Calu3 (cell line): ENCODE measurements at regions not wholly inside any gene's neighbourhood (a gene's known extent, or its start where the extent isn't known, plus 50 kb on each side); places are given as distances from the start of the nearest gene placed in this dataset.
"Not testable (repeated sequence)": the region's sequence is repeated elsewhere in the genome, so short reads cannot be mapped to it uniquely, and the experiment has no call there.

Experiments
- BruUV-seq: library from RNA; stranded (reverse); fragments of 400-500 nt; replicated peaks from 2 replicates; lab custom pipeline; 2021; lab: Mats Ljungman, UMichigan
- CTCF ChIA-PET: fragments of 300-600 bp; sonication (Branson Sonifier 250); formaldehyde crosslinking; loops from one replicate; lab custom pipeline; 2022; ENCODE audit warnings: antibody characterized with exemption; lab: Charles Lee
- DNase-seq: peaks from one replicate; pipeline ENCODE4 v3.0.0; 2022
- H3K27ac Mint-ChIP-seq: one replicate; pipeline ENCODE4 v1.8.0; 2022; ENCODE audit warnings: mixed read lengths; ENCODE audit not compliant: unreplicated experiment
- H3K27me3 Mint-ChIP-seq: one replicate; pipeline ENCODE4 v1.8.0; 2022; ENCODE audit warnings: mixed read lengths; ENCODE audit not compliant: unreplicated experiment
- H3K36me3 Mint-ChIP-seq: one replicate; pipeline ENCODE4 v1.8.0; 2022; ENCODE audit warnings: mild to moderate bottlenecking, moderate library complexity, mixed read lengths; ENCODE audit not compliant: insufficient read depth, unreplicated experiment
- H3K4me1 Mint-ChIP-seq: one replicate; pipeline ENCODE4 v1.8.0; 2022; ENCODE audit warnings: mild to moderate bottlenecking, low read depth, mixed read lengths; ENCODE audit not compliant: unreplicated experiment
- H3K4me3 Mint-ChIP-seq: one replicate; pipeline ENCODE4 v1.8.0; 2022; ENCODE audit warnings: mild to moderate bottlenecking, low read depth, moderate library complexity, mixed read lengths; ENCODE audit not compliant: unreplicated experiment
- H3K9me3 Mint-ChIP-seq: one replicate; pipeline ENCODE4 v1.8.0; 2022; ENCODE audit warnings: low read depth, mixed read lengths; ENCODE audit not compliant: unreplicated experiment
- intact Hi-C: fragments of 100-400 bp; cut with micrococcal nuclease; formaldehyde crosslinking; loops from one replicate; pipeline ENCODE4 v1.10.0; 2022; ENCODE audit not compliant: unreplicated experiment
- TF ChIP-seq, protein P1 (sequence below): fragments of 200-600 bp; IDR thresholded peaks from one replicate; pipeline ENCODE4 v1.8.0; 2022; ENCODE audit warnings: antibody characterized with exemption; ENCODE audit not compliant: unreplicated experiment

GRCh38 chr1:187070076-187070475, 241.3 kb downstream of the PLA2G4A start:
- TF ChIP-seq, protein P1, sequence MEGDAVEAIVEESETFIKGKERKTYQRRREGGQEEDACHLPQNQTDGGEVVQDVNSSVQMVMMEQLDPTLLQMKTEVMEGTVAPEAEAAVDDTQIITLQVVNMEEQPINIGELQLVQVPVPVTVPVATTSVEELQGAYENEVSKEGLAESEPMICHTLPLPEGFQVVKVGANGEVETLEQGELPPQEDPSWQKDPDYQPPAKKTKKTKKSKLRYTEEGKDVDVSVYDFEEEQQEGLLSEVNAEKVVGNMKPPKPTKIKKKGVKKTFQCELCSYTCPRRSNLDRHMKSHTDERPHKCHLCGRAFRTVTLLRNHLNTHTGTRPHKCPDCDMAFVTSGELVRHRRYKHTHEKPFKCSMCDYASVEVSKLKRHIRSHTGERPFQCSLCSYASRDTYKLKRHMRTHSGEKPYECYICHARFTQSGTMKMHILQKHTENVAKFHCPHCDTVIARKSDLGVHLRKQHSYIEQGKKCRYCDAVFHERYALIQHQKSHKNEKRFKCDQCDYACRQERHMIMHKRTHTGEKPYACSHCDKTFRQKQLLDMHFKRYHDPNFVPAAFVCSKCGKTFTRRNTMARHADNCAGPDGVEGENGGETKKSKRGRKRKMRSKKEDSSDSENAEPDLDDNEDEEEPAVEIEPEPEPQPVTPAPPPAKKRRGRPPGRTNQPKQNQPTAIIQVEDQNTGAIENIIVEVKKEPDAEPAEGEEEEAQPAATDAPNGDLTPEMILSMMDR = no peak
- no TSS peak for BruUV-seq
- H3K36me3 Mint-ChIP-seq = no peaks in the 10 kb centered on the region
- no peak overlapping the region for H3K27ac Mint-ChIP-seq
- H3K4me3 Mint-ChIP-seq = no peak overlapping the region
- intact Hi-C loops = no loop called here
- H3K9me3 Mint-ChIP-seq = peaks cover 4% of the 10 kb centered on the region
- H3K27me3 Mint-ChIP-seq = no peaks in the 10 kb centered on the region
- DNase-seq = no peak
- CTCF ChIA-PET = interaction anchor here (0.6 to 1.1 kb wide), 2 partner anchors 153 to 1821 kb away, joined by 3 read pairs; no protein-coding TSS in a partner anchor
- peaks cover 8% of the 10 kb centered on the region for H3K4me1 Mint-ChIP-seq

DNA sequence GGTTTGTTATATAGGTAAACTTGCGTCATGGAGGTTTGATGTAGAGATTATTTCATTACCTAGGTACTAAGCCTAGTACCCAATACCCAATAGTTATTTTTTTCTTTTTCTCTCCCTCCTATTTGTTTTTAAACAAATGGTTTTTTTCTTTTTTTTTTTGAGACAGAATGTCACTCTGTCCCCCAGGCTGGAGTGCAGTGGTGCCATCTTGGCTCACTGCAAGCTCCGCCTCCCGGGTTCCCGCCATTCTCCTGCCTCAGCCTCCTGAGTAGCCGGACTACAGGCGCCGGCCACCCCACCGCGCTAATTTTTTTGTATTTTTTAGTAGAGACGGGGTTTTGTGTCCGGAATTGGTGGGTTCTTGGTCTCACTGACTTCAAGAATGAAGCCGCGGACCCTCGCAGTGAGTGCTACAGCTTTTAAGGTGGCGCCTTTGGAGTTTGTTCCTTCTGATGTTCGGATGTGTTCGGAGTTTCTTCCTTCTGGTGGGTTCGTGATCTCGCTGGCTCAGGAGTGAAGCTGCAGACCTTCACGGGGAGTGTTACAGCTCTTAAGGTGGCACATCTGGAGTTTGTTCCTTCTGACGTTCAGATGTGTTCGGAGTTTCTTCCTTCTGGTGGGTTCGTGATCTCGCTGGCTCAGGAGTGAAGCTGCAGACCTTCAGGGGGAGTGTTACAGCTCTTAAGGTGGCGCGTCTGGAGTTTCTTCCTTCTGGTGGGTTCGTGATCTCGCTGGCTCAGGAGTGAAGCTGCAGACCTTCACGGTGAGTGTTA, 243.7 kb downstream of the PLA2G4A start:
- H3K27ac Mint-ChIP-seq, BruUV-seq, H3K27me3 Mint-ChIP-seq, H3K9me3 Mint-ChIP-seq, H3K4me1 Mint-ChIP-seq, H3K36me3 Mint-ChIP-seq, DNase-seq, intact Hi-C loops, H3K4me3 Mint-ChIP-seq: not testable (repeated sequence)
- CTCF ChIA-PET = interaction anchor here (0.6 kb wide), 1 partner anchor 131 kb away, joined by 3 read pairs; no protein-coding TSS in a partner anchor

DNA sequence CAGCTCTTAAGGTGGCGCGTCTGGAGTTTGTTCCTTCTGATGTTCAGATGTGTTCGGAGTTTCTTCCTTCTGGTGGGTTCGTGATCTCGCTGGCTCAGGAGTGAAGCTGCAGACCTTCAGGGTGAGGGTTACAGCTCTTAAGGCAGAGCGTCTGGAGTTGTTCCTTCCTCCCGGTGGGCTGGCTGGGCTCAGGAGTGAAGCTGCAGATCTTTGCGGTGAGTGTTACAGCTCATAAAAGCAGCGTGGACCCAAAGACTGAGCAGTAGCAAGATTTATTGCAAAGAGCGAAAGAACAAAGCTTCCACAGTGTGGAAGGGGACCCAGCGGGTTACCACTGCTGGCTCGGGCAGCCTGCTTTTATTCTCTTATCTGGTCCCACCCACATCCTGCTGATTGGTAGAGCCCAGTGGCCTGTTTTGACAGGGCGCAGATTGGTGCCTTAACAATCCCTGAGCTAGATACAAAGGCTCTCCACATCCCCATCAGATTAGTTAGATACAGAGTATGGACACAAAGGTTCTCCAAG, 244.3 kb downstream of the PLA2G4A start:
- H3K27me3 Mint-ChIP-seq, H3K27ac Mint-ChIP-seq, BruUV-seq, H3K36me3 Mint-ChIP-seq, intact Hi-C loops, H3K4me3 Mint-ChIP-seq, H3K4me1 Mint-ChIP-seq, H3K9me3 Mint-ChIP-seq, DNase-seq: not testable (repeated sequence)
- CTCF ChIA-PET = interaction anchor here (0.6 kb wide), 1 partner anchor 131 kb away, joined by 3 read pairs; no protein-coding TSS in a partner anchor

GRCh38 chr1:187073634-187074245, 245.0 kb downstream of the PLA2G4A start:
- DNase-seq, H3K36me3 Mint-ChIP-seq, H3K4me1 Mint-ChIP-seq, CTCF ChIA-PET, H3K9me3 Mint-ChIP-seq, intact Hi-C loops, H3K27me3 Mint-ChIP-seq, H3K4me3 Mint-ChIP-seq, H3K27ac Mint-ChIP-seq, BruUV-seq: not testable (repeated sequence)

- TF ChIP-seq, protein P1 = no peak
- CTCF ChIA-PET = no interaction called here
- H3K36me3 Mint-ChIP-seq = no peaks in the 10 kb centered on the region
- BruUV-seq = no TSS peak
- no peak overlapping the region for H3K27ac Mint-ChIP-seq
- no peaks in the 10 kb centered on the region for H3K27me3 Mint-ChIP-seq
- no peak overlapping the region for H3K4me3 Mint-ChIP-seq
- H3K9me3 Mint-ChIP-seq = peaks cover 6% of the 10 kb centered on the region
- no peak for DNase-seq
- H3K4me1 Mint-ChIP-seq = peaks cover 8% of the 10 kb centered on the region
- intact Hi-C loops = no loop called here
Measured at GRCh38 chr1:187074445-187075048, 245.8 kb downstream of the PLA2G4A start.
